HG03025 (cell line): ENCODE measurements at regions not wholly inside any gene's neighbourhood (a gene's known extent, or its start where the extent isn't known, plus 50 kb on each side); places are given as distances from the start of the nearest gene placed in this dataset.
"Not testable (repeated sequence)": the region's sequence is repeated elsewhere in the genome, so short reads cannot be mapped to it uniquely, and the experiment has no call there.

Source experiments
- ATAC-seq: cut with Tn5 transposase; IDR thresholded peaks from one replicate; pipeline ENCODE4 v1.9.1; 2021; ENCODE audit warnings: mild to moderate bottlenecking, moderate library complexity; ENCODE audit not compliant: unreplicated experiment, low FRiP score

- ATAC-seq: not testable (repeated sequence)
These were observed 283.4 kb downstream of the TSN start for GRCh38 chr2:122038816-122039215.

GRCh38 chr2:122041455-122041854 is 286.0 kb downstream of the TSN start:
- ATAC-seq: no peak

- not testable (repeated sequence) for ATAC-seq
These were observed 296.2 kb downstream of the TSN start for GRCh38 chr2:122051659-122052058.

GRCh38 chr2:122055521-122055931 is 300.1 kb downstream of the TSN start:
- no peak for ATAC-seq

- no peak for ATAC-seq
These were observed 301.4 kb downstream of the TSN start for GRCh38 chr2:122056853-122057252.

GRCh38 chr2:122061206-122061605 is 305.8 kb downstream of the TSN start:
- ATAC-seq: no peak

- no peak for ATAC-seq
These were observed 306.4 kb downstream of the TSN start for GRCh38 chr2:122061831-122062230.

GRCh38 chr2:122062506-122062905 is 307.1 kb downstream of the TSN start:
- no peak for ATAC-seq

GRCh38 chr2:122063716-122064115 is 308.3 kb downstream of the TSN start:
- ATAC-seq: no peak

GRCh38 chr2:122070241-122070731 is 314.8 kb downstream of the TSN start:
- no peak for ATAC-seq

- no peak for ATAC-seq
These were observed 317.2 kb downstream of the TSN start for GRCh38 chr2:122072666-122073065.

GRCh38 chr2:122074201-122074600 is 318.8 kb downstream of the TSN start:
- no peak for ATAC-seq

GRCh38 chr2:122075381-122075780 is 319.9 kb downstream of the TSN start:
- ATAC-seq: no peak

GRCh38 chr2:122077114-122077513 is 321.7 kb downstream of the TSN start:
- ATAC-seq: no peak

- ATAC-seq: no peak
These were observed 322.3 kb downstream of the TSN start for GRCh38 chr2:122077771-122078170.

GRCh38 chr2:122078451-122078850 is 323.0 kb downstream of the TSN start:
- ATAC-seq: no peak

GRCh38 chr2:122079844-122080243 is 324.4 kb downstream of the TSN start:
- ATAC-seq: no peak

GRCh38 chr2:122080316-122080715 is 324.9 kb downstream of the TSN start:
- no peak for ATAC-seq

GRCh38 chr2:122080871-122081270 is 325.4 kb downstream of the TSN start:
- ATAC-seq: no peak

- no peak for ATAC-seq
These were observed 326.3 kb downstream of the TSN start for GRCh38 chr2:122081751-122082150.

GRCh38 chr2:122083256-122084048 is 328.0 kb downstream of the TSN start:
- ATAC-seq: no peak

GRCh38 chr2:122085672-122086071 is 330.2 kb downstream of the TSN start:
- not testable (repeated sequence) for ATAC-seq
